Mucosa of rectum (tissue), 2 donors: ENCODE measurements at regions not wholly inside any gene's neighbourhood (a gene's known extent, or its start where the extent isn't known, plus 50 kb on each side); places are given as distances from the start of the nearest gene placed in this dataset.

Source experiments
- H3K27ac ChIP-seq, 2 donors: one replicate each; pipeline ENCODE4 v1.7.0; 2013; ENCODE audit warnings: inconsistent platforms in 2 of 2, low read depth in 2 of 2, low read length in 2 of 2
- H3K27me3 ChIP-seq, 2 donors: one replicate each; pipeline ENCODE4 v1.7.0; 2013; ENCODE audit warnings: low read length in 2 of 2; ENCODE audit not compliant: control insufficient read depth in 2 of 2, insufficient read depth in 2 of 2
- H3K36me3 ChIP-seq, 2 donors: one replicate each; pipeline ENCODE4 v1.7.0; 2013; ENCODE audit warnings: low read length in 2 of 2; ENCODE audit not compliant: control insufficient read depth in 2 of 2, insufficient read depth in 2 of 2
- H3K4me1 ChIP-seq, 2 donors: one replicate each; pipeline ENCODE4 v1.7.0; 2013; ENCODE audit warnings: low read length in 2 of 2, mild to moderate bottlenecking in 1 of 2; ENCODE audit not compliant: control insufficient read depth in 2 of 2, insufficient read depth in 2 of 2
- H3K4me3 ChIP-seq, 2 donors: one replicate each; pipeline ENCODE4 v1.7.0; 2013; ENCODE audit warnings: low read length in 2 of 2
- H3K9ac ChIP-seq, 2 donors: one replicate each; pipeline ENCODE4 v1.7.0; 2013; ENCODE audit warnings: low read length in 2 of 2, low read depth in 1 of 2, mild to moderate bottlenecking in 1 of 2
- H3K9me3 ChIP-seq, 2 donors: one replicate each; pipeline ENCODE4 v1.7.0; 2013; ENCODE audit warnings: low read length in 2 of 2; ENCODE audit not compliant: control insufficient read depth in 2 of 2
- donor health status: healthy.
- donor health status: Normal muscosa, but diverticular disease.

DNA sequence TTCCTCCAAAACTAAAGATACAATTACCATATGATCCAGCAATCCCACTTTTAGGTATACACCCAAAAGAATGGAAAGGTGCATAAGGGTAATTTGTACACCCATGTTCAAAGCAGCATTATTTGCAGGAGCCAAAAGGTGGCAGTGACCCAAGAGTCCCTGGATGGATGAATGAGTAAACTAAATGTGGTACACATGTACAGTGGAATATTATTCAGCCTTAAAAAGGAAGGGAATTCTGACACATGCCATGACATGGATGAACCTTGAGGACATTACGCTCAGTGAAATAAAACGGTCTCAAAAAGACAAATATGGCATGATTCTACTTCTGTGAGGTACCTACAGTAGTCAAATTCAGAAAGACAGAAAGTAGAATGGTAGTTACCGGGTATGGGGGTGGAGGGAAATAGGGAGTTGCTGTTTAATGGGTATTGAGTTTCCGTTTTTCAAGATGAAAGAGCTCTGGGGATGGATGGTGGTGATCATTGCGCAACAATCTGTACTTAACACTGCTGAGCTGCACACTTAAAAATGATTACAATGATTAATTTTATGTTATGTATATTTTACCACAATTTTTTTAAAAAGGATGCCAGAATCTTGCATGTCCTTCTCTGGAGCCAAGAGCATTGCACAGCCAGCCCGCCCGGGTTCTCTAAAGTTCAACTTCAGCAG, 518.9 kb upstream of the JARID2 start:
- Histone ChIP-seq H3K36me3 (no peaks in the 10 kb centered on the region), H3K4me1 (peaks cover 0 to 3% of the 10 kb centered on the region in 2 donors), H3K9me3 (no peaks in the 10 kb centered on the region), H3K4me3 (no peak overlapping the region), H3K27ac (peak overlapping the region in 1 of 2 donors; percentile 63), H3K27me3 (no peaks in the 10 kb centered on the region), H3K9ac (no peak overlapping the region)

DNA sequence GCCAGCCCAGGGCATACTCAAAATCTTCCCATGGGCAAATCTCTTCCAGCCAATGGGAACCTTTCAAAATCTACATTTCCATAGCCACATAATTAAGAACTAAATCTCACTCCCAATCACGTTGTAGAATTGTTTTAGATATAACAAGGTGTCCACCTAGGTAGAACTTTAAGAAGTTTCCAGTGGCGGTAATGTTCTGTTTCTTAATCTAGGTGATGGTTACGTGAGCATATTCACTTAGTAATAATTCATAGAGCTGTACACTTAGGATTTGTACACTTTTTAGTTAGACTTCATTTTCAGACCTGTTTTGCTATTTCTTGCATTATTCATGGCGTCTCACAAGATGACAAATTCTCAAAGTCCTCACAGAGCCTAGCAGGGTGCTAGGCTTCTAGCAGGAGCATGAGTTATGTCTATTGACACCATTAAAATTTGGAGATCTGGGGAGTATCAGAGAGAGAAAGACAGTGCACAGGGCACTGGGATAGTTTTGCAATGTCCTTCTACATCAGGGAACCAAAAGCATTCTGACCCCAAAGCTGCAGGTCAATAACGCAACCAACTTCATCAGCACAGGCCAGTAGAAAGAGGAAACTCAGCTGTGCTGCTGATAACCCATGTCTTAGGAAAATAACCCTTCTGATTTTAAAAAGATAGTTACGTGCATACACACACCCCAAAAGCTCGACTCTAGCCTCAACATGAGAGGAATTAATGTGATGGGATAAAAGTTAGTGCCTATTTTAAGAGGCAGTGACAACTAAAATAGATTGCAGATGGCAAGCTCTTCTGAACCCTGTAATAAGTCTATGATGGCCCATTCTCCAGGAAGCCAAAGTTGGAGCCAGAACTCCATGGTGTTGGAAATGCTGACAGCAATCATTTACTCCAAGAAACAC, 518.1 kb upstream of the JARID2 start:
- Histone ChIP-seq H3K4me3 (no peak overlapping the region), H3K27me3 (no peaks in the 10 kb centered on the region), H3K4me1 (peaks cover 0 to 3% of the 10 kb centered on the region in 2 donors), H3K36me3 (no peaks in the 10 kb centered on the region), H3K9ac (no peak overlapping the region), H3K9me3 (no peaks in the 10 kb centered on the region), H3K27ac (peak overlapping the region; percentile 17 to 63)

- Histone ChIP-seq H3K4me3 (no peak overlapping the region), H3K9me3 (no peaks in the 10 kb centered on the region), H3K36me3 (no peaks in the 10 kb centered on the region), H3K27ac (peak overlapping the region; percentile 17 to 63), H3K27me3 (no peaks in the 10 kb centered on the region), H3K9ac (no peak overlapping the region), H3K4me1 (peaks cover 0 to 3% of the 10 kb centered on the region in 2 donors)
These were observed 517.4 kb upstream of the JARID2 start for GRCh38 chr6:14728396-14729024.

DNA sequence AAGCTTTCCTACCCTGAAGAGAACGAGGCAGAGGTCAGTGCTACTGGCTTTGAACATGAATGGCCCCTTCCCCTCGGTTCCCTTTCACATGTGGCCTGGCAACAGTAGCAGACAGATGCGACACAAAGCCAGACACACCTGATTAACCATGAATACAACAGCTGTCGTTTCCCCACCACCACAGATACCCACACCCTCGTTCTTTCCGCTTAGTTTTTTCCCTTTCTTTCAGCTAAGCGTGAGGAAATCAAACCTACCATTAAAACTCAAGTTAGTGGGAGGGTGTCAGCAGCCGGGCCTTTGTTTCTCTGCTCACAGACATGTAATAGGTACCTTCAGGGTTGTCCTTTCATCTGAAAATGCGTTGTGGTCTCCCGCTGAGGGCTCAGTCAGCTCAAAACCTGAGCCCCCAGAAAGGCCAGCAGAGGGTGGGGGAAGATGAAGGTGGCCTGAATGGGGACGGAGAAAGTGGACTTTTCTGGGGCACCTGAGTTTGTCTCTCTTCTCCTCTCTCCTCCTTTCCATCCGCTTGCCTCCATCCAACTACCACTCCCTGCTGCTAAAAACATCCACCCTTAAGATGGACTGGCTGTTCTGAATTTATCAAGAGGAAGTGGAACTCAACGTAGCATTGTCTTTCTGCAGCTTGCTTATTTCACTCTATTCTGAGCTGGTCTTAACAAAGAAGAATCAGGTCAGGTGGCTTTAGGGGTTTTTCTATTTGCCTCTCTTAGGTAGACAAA, 516.6 kb upstream of the JARID2 start:
- H3K4me1 ChIP-seq, result peaks cover 0 to 3% of the 10 kb centered on the region in 2 donors
- H3K27ac ChIP-seq, result peak overlapping the region in 1 of 2 donors; percentile 63
- no peak overlapping the region for H3K4me3 ChIP-seq
- no peaks in the 10 kb centered on the region for H3K9me3 ChIP-seq
- no peaks in the 10 kb centered on the region for H3K27me3 ChIP-seq
- H3K36me3 ChIP-seq, result no peaks in the 10 kb centered on the region
- H3K9ac ChIP-seq, result no peak overlapping the region

GRCh38 chr6:14730654-14731053, 515.2 kb upstream of the JARID2 start:
- Histone ChIP-seq H3K36me3 (no peaks in the 10 kb centered on the region), H3K9me3 (no peaks in the 10 kb centered on the region), H3K4me1 (peaks cover 0 to 3% of the 10 kb centered on the region in 2 donors), H3K4me3 (no peak overlapping the region), H3K27me3 (no peaks in the 10 kb centered on the region), H3K9ac (no peak overlapping the region), H3K27ac (no peak overlapping the region)

GRCh38 chr6:14731611-14732010, 514.3 kb upstream of the JARID2 start:
- Histone ChIP-seq H3K9me3 (no peaks in the 10 kb centered on the region), H3K4me1 (peaks cover 0 to 3% of the 10 kb centered on the region in 2 donors), H3K27me3 (no peaks in the 10 kb centered on the region), H3K9ac (no peak overlapping the region), H3K36me3 (no peaks in the 10 kb centered on the region), H3K4me3 (no peak overlapping the region), H3K27ac (no peak overlapping the region)

DNA sequence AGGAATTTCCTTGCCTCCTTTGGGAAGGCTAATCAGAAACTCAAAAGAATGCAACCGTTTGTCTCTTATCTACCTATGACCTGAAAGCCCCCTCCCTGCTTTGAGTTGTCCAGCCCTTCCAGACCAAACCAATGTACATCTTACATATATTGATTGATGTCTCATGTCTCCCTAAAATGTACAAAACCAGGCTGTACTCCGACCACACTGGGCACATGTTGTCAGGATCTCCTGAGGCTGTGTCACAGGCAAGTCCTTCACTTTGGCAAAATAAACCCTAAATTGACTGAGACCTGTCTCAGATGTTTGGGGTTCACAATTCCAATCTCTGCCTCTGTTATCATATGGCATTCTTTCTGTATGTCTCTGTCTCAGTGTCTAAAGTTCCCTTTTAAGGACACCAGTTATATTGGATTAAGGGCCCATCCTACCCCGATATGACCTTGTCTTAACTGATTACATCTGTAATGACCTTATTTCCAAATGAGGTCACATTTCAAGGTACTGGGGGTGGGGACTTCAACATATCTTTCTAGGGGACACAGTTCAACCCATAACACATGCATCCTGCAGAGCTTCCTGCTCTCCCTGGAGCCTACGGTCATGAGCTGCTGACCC, 513.5 kb upstream of the JARID2 start:
- no peak overlapping the region for H3K9ac ChIP-seq
- no peak overlapping the region for H3K27ac ChIP-seq
- no peaks in the 10 kb centered on the region for H3K36me3 ChIP-seq
- no peak overlapping the region for H3K4me3 ChIP-seq
- no peaks in the 10 kb centered on the region for H3K27me3 ChIP-seq
- H3K9me3 ChIP-seq, result no peaks in the 10 kb centered on the region
- H3K4me1 ChIP-seq, result peaks cover 0 to 3% of the 10 kb centered on the region in 2 donors

- Histone ChIP-seq H3K36me3 (no peaks in the 10 kb centered on the region), H3K9ac (no peak overlapping the region), H3K27me3 (no peaks in the 10 kb centered on the region), H3K9me3 (no peaks in the 10 kb centered on the region), H3K4me1 (peaks cover 0 to 3% of the 10 kb centered on the region in 2 donors), H3K4me3 (no peak overlapping the region), H3K27ac (no peak overlapping the region)
These were observed 512.8 kb upstream of the JARID2 start for GRCh38 chr6:14732844-14733757.

DNA sequence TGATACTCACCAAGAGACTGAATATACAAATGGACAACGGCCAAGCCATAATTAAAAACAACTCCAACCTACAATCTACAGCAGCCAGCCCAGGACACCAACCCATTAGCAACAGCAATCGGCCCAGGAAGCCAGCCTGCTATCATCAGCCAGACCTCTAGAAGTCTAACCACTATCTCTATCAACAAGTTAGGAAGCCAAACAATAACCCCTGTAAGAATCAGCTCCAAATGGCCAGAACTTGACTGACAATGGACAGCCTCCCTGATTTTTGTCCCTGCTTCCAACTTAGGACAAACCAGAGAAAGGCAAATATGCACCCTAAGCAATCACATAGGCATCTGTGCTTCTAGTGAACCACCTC, 511.8 kb upstream of the JARID2 start:
- H3K9ac ChIP-seq, result no peak overlapping the region
- no peaks in the 10 kb centered on the region for H3K9me3 ChIP-seq
- no peak overlapping the region for H3K4me3 ChIP-seq
- H3K4me1 ChIP-seq, result peaks cover 0 to 3% of the 10 kb centered on the region in 2 donors
- H3K27ac ChIP-seq, result no peak overlapping the region
- no peaks in the 10 kb centered on the region for H3K27me3 ChIP-seq
- no peaks in the 10 kb centered on the region for H3K36me3 ChIP-seq
